MM.1S (cell line): ENCODE measurements at regions not wholly inside any gene's neighbourhood (a gene's known extent, or its start where the extent isn't known, plus 50 kb on each side); places are given as distances from the start of the nearest gene placed in this dataset.

Source experiments
- DNase-seq: peaks from one replicate; pipeline ENCODE4 v3.0.0-alpha.2; 2015
- H2AFZ ChIP-seq: fragments of 300-600 bp; sonication (generic); 2 replicates; pipeline ENCODE4 v1.6.0; 2016; ENCODE audit warnings: antibody characterized with exemption, low read length
- H3F3A ChIP-seq: fragments of 300-600 bp; sonication (generic); 2 replicates; pipeline ENCODE4 v1.6.1; 2016; ENCODE audit warnings: mild to moderate bottlenecking, antibody characterized with exemption, low read length, moderate library complexity, mixed read lengths; ENCODE audit not compliant: insufficient read depth
- H3K27ac ChIP-seq: fragments of 300-600 bp; sonication (generic); 2 replicates; pipeline ENCODE4 v1.5.1; 2016; ENCODE audit warnings: mild to moderate bottlenecking, low read length
- H3K27me3 ChIP-seq: fragments of 300-600 bp; sonication (generic); replicated peaks from 2 replicates; pipeline ENCODE4 v1.6.0; 2016; ENCODE audit warnings: low read length; ENCODE audit not compliant: insufficient read depth
- H3K36me3 ChIP-seq: fragments of 300-600 bp; sonication (generic); replicated peaks from 2 replicates; pipeline ENCODE4 v1.6.1; 2016; ENCODE audit warnings: mild to moderate bottlenecking, low read length, mixed read lengths; ENCODE audit not compliant: insufficient read depth
- H3K4me1 ChIP-seq: fragments of 300-600 bp; sonication (generic); 2 replicates; pipeline ENCODE4 v1.6.1; 2016; ENCODE audit warnings: low read length, mixed read lengths
- H3K4me2 ChIP-seq: fragments of 300-600 bp; sonication (generic); 2 replicates; pipeline ENCODE4 v1.6.0; 2016; ENCODE audit warnings: low read depth, low read length
- H3K4me3 ChIP-seq: fragments of 300-600 bp; sonication (generic); 2 replicates; pipeline ENCODE4 v1.5.1; 2016; ENCODE audit warnings: low read length, mixed read lengths
- H3K79me2 ChIP-seq: fragments of 300-600 bp; sonication (generic); 2 replicates; pipeline ENCODE4 v1.6.1; 2016; ENCODE audit warnings: mixed run types, low read length, mixed read lengths
- H3K9ac ChIP-seq: fragments of 300-600 bp; sonication (generic); 2 replicates; pipeline ENCODE4 v1.6.1; 2016; ENCODE audit warnings: low read length, mixed read lengths
- H3K9me2 ChIP-seq: fragments of 300-600 bp; sonication (generic); replicated peaks from 2 replicates; pipeline ENCODE4 v1.6.1; 2016; ENCODE audit warnings: mild to moderate bottlenecking, low read length, mixed read lengths; ENCODE audit not compliant: insufficient read depth
- H3K9me3 ChIP-seq: fragments of 300-600 bp; sonication (generic); replicated peaks from 2 replicates; pipeline ENCODE4 v1.6.1; 2016; ENCODE audit warnings: mild to moderate bottlenecking, low read length, mixed read lengths; ENCODE audit not compliant: insufficient read depth
- H4K20me1 ChIP-seq: fragments of 300-600 bp; sonication (generic); 2 replicates; pipeline ENCODE4 v1.6.1; 2016; ENCODE audit warnings: mild to moderate bottlenecking, low read length, moderate library complexity, mixed read lengths; ENCODE audit not compliant: insufficient read depth
- CTCF ChIP-seq: fragments of 300-600 bp; sonication (generic); IDR thresholded peaks from 2 replicates; pipeline ENCODE4 v1.5.1; 2016; ENCODE audit warnings: antibody characterized with exemption, low read length, mixed read lengths
- EZH2 ChIP-seq: fragments of 300-600 bp; sonication (generic); optimal IDR thresholded peaks from 2 replicates; pipeline ENCODE3; 2017; ENCODE audit warnings: low read depth, mild to moderate bottlenecking, antibody characterized with exemption, low read length, mixed read lengths
- EZH2phosphoT487 ChIP-seq: fragments of 300-600 bp; sonication (generic); IDR thresholded peaks from 2 replicates; pipeline ENCODE4 v1.6.1; 2018; ENCODE audit warnings: antibody characterized with exemption, low read length

DNA sequence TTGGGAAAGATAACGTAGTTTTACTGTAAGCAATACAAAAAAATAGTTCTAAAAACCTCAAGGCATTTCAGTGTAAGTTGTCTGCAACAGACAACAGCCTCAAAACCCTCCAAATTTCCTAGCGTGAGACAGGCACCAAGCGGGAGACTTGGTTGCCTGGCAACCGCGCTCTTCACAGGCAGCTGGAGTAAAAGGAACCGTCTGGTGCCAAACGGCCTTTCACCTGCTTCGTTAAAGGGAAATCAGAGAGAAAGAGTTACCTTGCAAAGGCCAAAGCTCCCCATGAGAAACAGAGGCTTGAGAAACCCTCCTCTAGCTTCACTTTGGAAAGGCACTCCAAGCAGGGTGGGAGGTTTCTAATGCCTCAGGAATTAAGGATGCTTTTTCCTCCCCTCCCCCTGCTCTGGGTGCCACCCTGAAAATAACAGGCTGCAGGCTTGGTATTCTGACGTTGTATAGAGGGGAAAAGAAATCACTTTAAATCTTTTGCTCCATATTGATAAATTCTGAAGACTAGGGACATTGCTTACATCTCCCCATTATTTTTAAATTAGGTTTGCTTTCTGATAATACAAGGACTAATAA, 129.7 kb upstream of the UFL1 start:
- H3K4me3 ChIP-seq: no peak overlapping the region
- H3K79me2 ChIP-seq: no peaks in the 10 kb centered on the region
- H3K9me2 ChIP-seq: no peaks in the 10 kb centered on the region
- no peak overlapping the region for H3K27ac ChIP-seq
- H3F3A ChIP-seq: no peaks in the 10 kb centered on the region
- TF ChIP-seq CTCF (no peak), EZH2phosphoT487 (no peak), EZH2 (no peak)
- DNase-seq: peak; percentile 10
- H3K4me2 ChIP-seq: no peak overlapping the region
- no peak overlapping the region for H3K9ac ChIP-seq
- no peaks in the 10 kb centered on the region for H3K4me1 ChIP-seq
- H2AFZ ChIP-seq: no peak overlapping the region
- H3K36me3 ChIP-seq: no peaks in the 10 kb centered on the region
- no peaks in the 10 kb centered on the region for H3K27me3 ChIP-seq
- H3K9me3 ChIP-seq: no peaks in the 10 kb centered on the region
- no peaks in the 10 kb centered on the region for H4K20me1 ChIP-seq

GRCh38 chr6:96394727-96395126, 126.9 kb upstream of the UFL1 start:
- Histone ChIP-seq H3F3A (no peaks in the 10 kb centered on the region), H3K4me3 (no peak overlapping the region), H3K9me2 (no peaks in the 10 kb centered on the region), H3K4me2 (no peak overlapping the region), H3K9me3 (no peaks in the 10 kb centered on the region), H4K20me1 (no peaks in the 10 kb centered on the region), H2AFZ (0 out of 2 replicates have a peak overlapping the region, but pooled peaks have one; percentile 29), H3K4me1 (no peaks in the 10 kb centered on the region), H3K27ac (no peak overlapping the region), H3K9ac (no peak overlapping the region), H3K36me3 (no peaks in the 10 kb centered on the region), H3K79me2 (no peaks in the 10 kb centered on the region), H3K27me3 (no peaks in the 10 kb centered on the region)
- peak; percentile 27 for DNase-seq
- TF ChIP-seq EZH2 (no peak), CTCF (peak; percentile 65), EZH2phosphoT487 (no peak)

DNA sequence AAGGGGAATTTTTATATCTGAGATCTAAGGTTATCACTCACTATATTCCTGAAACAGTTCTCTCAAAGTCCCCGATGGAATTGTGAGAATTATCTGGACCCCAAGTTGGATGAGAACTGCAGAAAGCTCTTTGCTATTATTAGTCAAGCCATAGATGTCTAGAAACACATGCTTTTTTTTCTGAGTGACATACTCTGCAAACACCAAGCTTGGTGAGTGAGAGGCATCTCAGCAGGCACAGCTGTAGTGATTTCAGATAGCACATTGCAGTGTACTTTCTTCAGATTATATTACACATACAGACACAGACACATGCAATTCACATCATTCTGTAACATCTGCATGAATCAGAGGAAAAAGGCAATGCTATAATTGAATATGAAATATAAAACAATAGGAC, 111.1 kb upstream of the UFL1 start:
- H3K9ac ChIP-seq: no peak overlapping the region
- no peak overlapping the region for H2AFZ ChIP-seq
- H3K27ac ChIP-seq: no peak overlapping the region
- DNase-seq: no peak
- no peaks in the 10 kb centered on the region for H3K9me2 ChIP-seq
- no peak overlapping the region for H3K4me2 ChIP-seq
- no peaks in the 10 kb centered on the region for H4K20me1 ChIP-seq
- no peak overlapping the region for H3K4me3 ChIP-seq
- no peak for TF ChIP-seq EZH2phosphoT487
- no peak for TF ChIP-seq CTCF
- no peak for TF ChIP-seq EZH2
- H3K27me3 ChIP-seq: no peaks in the 10 kb centered on the region
- no peaks in the 10 kb centered on the region for H3F3A ChIP-seq
- no peaks in the 10 kb centered on the region for H3K4me1 ChIP-seq
- no peaks in the 10 kb centered on the region for H3K79me2 ChIP-seq
- no peaks in the 10 kb centered on the region for H3K36me3 ChIP-seq
- H3K9me3 ChIP-seq: no peaks in the 10 kb centered on the region; the same call in 1 of the 2 replicates
